IPS-18c (cell line): ENCODE measurements at regions not wholly inside any gene's neighbourhood (a gene's known extent, or its start where the extent isn't known, plus 50 kb on each side); places are given as distances from the start of the nearest gene placed in this dataset.

Experiments
- H3K4me3 ChIP-seq: 2 replicates; pipeline ENCODE4 v1.7.0; 2013; ENCODE audit warnings: low read depth, mild to moderate bottlenecking, low read length, moderate library complexity; ENCODE audit not compliant: insufficient read depth
- H3K9me3 ChIP-seq: one replicate; pipeline ENCODE4 v1.6.1; 2013; ENCODE audit warnings: mild to moderate bottlenecking, low read length, moderate library complexity; ENCODE audit not compliant: control insufficient read depth, insufficient read depth

- no peaks in the 10 kb centered on the region for H3K9me3 ChIP-seq
These were observed 163.9 kb downstream of the ASCL4 start for GRCh38 chr12:107938446-107938845.

GRCh38 chr12:107948391-107948945, 174.0 kb downstream of the ASCL4 start:
- Histone ChIP-seq H3K4me3 (no peak overlapping the region), H3K9me3 (no peaks in the 10 kb centered on the region)

More at GRCh38 chr12:107938446-107938845, 163.9 kb downstream of the ASCL4 start:
- H3K4me3 ChIP-seq = no peak overlapping the region

- Histone ChIP-seq H3K4me3 (no peak overlapping the region), H3K9me3 (no peaks in the 10 kb centered on the region)
These were observed 176.5 kb downstream of the ASCL4 start for GRCh38 chr12:107951024-107951423.

- H3K9me3 ChIP-seq = no peaks in the 10 kb centered on the region
- no peak overlapping the region for H3K4me3 ChIP-seq
These were observed 173.0 kb upstream of the WSCD2 start for GRCh38 chr12:107955966-107956643.

GRCh38 chr12:107957459-107957858, 171.6 kb upstream of the WSCD2 start:
- Histone ChIP-seq H3K4me3 (no peak overlapping the region), H3K9me3 (no peaks in the 10 kb centered on the region)

GRCh38 chr12:107963635-107964034, 165.5 kb upstream of the WSCD2 start:
- Histone ChIP-seq H3K9me3 (peaks cover 2% of the 10 kb centered on the region), H3K4me3 (no peak overlapping the region)

- no peak overlapping the region for H3K4me3 ChIP-seq
- peaks cover 2% of the 10 kb centered on the region for H3K9me3 ChIP-seq
These were observed 161.9 kb upstream of the WSCD2 start for GRCh38 chr12:107967170-107967569.

GRCh38 chr12:107973950-107974349, 155.1 kb upstream of the WSCD2 start:
- Histone ChIP-seq H3K4me3 (no peak overlapping the region), H3K9me3 (no peaks in the 10 kb centered on the region)

GRCh38 chr12:107976331-107976730, 152.8 kb upstream of the WSCD2 start:
- Histone ChIP-seq H3K9me3 (no peaks in the 10 kb centered on the region), H3K4me3 (no peak overlapping the region)

- no peak overlapping the region for H3K4me3 ChIP-seq
- H3K9me3 ChIP-seq = no peaks in the 10 kb centered on the region
These were observed 150.9 kb upstream of the WSCD2 start for GRCh38 chr12:107978201-107978600.

- Histone ChIP-seq H3K9me3 (no peaks in the 10 kb centered on the region), H3K4me3 (no peak overlapping the region)
These were observed 150.4 kb upstream of the WSCD2 start for GRCh38 chr12:107978641-107979040.

- Histone ChIP-seq H3K4me3 (no peak overlapping the region), H3K9me3 (no peaks in the 10 kb centered on the region)
These were observed 145.2 kb upstream of the WSCD2 start for GRCh38 chr12:107983756-107984472.

- Histone ChIP-seq H3K4me3 (no peak overlapping the region), H3K9me3 (no peaks in the 10 kb centered on the region)
These were observed 144.1 kb upstream of the WSCD2 start for GRCh38 chr12:107984973-107985372.

- H3K9me3 ChIP-seq = no peaks in the 10 kb centered on the region
- no peak overlapping the region for H3K4me3 ChIP-seq
These were observed 142.9 kb upstream of the WSCD2 start for GRCh38 chr12:107986183-107986582.

GRCh38 chr12:107990325-107990724, 138.8 kb upstream of the WSCD2 start:
- no peak overlapping the region for H3K4me3 ChIP-seq
- H3K9me3 ChIP-seq = no peaks in the 10 kb centered on the region

GRCh38 chr12:107992029-107992428, 137.1 kb upstream of the WSCD2 start:
- Histone ChIP-seq H3K9me3 (no peaks in the 10 kb centered on the region), H3K4me3 (no peak overlapping the region)

GRCh38 chr12:107992870-107993451, 136.1 kb upstream of the WSCD2 start:
- no peak overlapping the region for H3K4me3 ChIP-seq

GRCh38 chr12:107998863-107999262, 130.2 kb upstream of the WSCD2 start:
- no peaks in the 10 kb centered on the region for H3K9me3 ChIP-seq

More at GRCh38 chr12:107992870-107993451, 136.1 kb upstream of the WSCD2 start:
- no peaks in the 10 kb centered on the region for H3K9me3 ChIP-seq

More at GRCh38 chr12:107998863-107999262, 130.2 kb upstream of the WSCD2 start:
- H3K4me3 ChIP-seq = no peak overlapping the region
